ENCODE measurements at regions not wholly inside any gene's neighbourhood (a gene's known extent, or its start where the extent isn't known, plus 50 kb on each side); places are given as distances from the start of the nearest gene placed in this dataset.

DNA sequence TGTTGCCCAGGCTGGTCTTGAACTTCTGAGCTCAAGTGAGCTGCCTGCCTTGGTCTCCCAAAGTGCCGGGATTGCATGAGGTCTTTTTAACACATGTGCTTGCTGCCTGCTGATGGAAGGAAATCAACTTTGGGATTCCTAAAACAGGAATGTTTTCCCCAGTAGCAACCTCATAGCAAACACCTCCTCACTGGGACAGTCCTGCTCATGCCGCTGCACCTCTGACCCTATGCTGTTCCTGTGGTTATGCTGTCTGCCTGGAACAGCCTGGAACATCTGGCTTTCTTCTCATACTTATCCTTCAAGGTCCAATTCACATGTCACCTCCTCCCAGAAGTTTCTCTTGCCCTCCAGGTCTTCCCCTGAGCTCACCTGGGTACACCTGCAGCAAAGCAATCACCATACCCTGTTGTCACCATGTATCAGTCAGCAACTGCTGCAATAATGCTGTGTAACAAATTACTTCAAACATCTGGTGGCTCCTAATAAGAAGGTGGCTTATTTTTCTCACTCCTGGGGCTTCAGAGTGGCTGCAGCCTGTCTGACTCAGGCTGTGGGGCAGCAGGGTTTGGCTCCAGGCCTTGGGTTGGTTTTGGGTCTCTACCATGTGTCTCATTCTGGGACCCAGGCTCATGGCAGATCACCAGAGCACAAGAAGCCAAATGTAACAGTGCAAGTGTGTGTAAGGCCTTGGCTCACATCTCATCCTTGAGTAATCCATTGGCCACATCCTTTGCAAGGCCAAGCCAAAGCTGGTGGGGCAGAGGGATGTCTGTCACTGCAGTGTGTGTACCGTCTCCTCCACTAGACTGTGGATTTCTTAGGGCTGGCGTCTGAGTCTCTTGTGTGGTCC is 59.4 kb upstream of the SORCS2 start:
- intact Hi-C loops (cut with micrococcal nuclease; ENCODE audit: unreplicated experiment) = no loop called here

GRCh38 chr4:7132249-7132648 is 60.1 kb upstream of the SORCS2 start:
- no peaks in the 10 kb centered on the region for H3K36me3 ChIP-seq (ENCODE audit: insufficient read depth, low read length, poor library complexity, severe bottlenecking)
- TF ChIP-seq EZH2 (IDR thresholded peaks at IDR 0.05; ENCODE audit: borderline replicate concordance, low read depth, low read length, poor library complexity, severe bottlenecking) = no peak
- TF ChIP-seq, protein P1, sequence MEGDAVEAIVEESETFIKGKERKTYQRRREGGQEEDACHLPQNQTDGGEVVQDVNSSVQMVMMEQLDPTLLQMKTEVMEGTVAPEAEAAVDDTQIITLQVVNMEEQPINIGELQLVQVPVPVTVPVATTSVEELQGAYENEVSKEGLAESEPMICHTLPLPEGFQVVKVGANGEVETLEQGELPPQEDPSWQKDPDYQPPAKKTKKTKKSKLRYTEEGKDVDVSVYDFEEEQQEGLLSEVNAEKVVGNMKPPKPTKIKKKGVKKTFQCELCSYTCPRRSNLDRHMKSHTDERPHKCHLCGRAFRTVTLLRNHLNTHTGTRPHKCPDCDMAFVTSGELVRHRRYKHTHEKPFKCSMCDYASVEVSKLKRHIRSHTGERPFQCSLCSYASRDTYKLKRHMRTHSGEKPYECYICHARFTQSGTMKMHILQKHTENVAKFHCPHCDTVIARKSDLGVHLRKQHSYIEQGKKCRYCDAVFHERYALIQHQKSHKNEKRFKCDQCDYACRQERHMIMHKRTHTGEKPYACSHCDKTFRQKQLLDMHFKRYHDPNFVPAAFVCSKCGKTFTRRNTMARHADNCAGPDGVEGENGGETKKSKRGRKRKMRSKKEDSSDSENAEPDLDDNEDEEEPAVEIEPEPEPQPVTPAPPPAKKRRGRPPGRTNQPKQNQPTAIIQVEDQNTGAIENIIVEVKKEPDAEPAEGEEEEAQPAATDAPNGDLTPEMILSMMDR (conservative IDR thresholded peaks at IDR 0.05; ENCODE audit: low read depth, low read length) = no peak
- H3K4me3 ChIP-seq (ENCODE audit: low read depth, low read length, poor library complexity, severe bottlenecking) = no peak overlapping the region
- BruUV-seq (replicated peaks) = no TSS peak
- H3K9me3 ChIP-seq (ENCODE audit: low read depth, low read length, poor library complexity, severe bottlenecking) = peaks cover 4% of the 10 kb centered on the region
- H3K27ac ChIP-seq (ENCODE audit: low read depth, low read length, poor library complexity, severe bottlenecking) = no peak overlapping the region
- no peaks in the 10 kb centered on the region for H3K27me3 ChIP-seq (replicated peaks; ENCODE audit: insufficient read depth, low read depth, low read length, poor library complexity)
- ChIA-PET POLR2A (ENCODE audit: low non-redundant PET) (no interaction called here), CTCF (no interaction called here)
- no peaks in the 10 kb centered on the region for H3K4me1 ChIP-seq (ENCODE audit: insufficient read depth, low read length, poor library complexity, severe bottlenecking)
- intact Hi-C loops (cut with micrococcal nuclease; ENCODE audit: unreplicated experiment) = no loop called here
- no peak for DNase-seq (ENCODE audit: low spot score)

More for the DNA sequence above, 59.4 kb upstream of the SORCS2 start:
- Histone ChIP-seq H3K4me3 (ENCODE audit: low read depth, low read length, poor library complexity, severe bottlenecking) (no peak overlapping the region), H3K27me3 (replicated peaks; ENCODE audit: insufficient read depth, low read depth, low read length, poor library complexity) (no peaks in the 10 kb centered on the region), H3K36me3 (ENCODE audit: insufficient read depth, low read length, poor library complexity, severe bottlenecking) (no peaks in the 10 kb centered on the region), H3K27ac (ENCODE audit: low read depth, low read length, poor library complexity, severe bottlenecking) (no peak overlapping the region), H3K4me1 (ENCODE audit: insufficient read depth, low read length, poor library complexity, severe bottlenecking) (no peaks in the 10 kb centered on the region), H3K9me3 (ENCODE audit: low read depth, low read length, poor library complexity, severe bottlenecking) (peaks cover 4% of the 10 kb centered on the region)
- DNase-seq (ENCODE audit: low spot score) = no peak
- ChIA-PET CTCF (no interaction called here), POLR2A (ENCODE audit: low non-redundant PET) (no interaction called here)
- no TSS peak for BruUV-seq (replicated peaks)
- no peak for TF ChIP-seq EZH2 (IDR thresholded peaks at IDR 0.05; ENCODE audit: borderline replicate concordance, low read depth, low read length, poor library complexity, severe bottlenecking)

DNA sequence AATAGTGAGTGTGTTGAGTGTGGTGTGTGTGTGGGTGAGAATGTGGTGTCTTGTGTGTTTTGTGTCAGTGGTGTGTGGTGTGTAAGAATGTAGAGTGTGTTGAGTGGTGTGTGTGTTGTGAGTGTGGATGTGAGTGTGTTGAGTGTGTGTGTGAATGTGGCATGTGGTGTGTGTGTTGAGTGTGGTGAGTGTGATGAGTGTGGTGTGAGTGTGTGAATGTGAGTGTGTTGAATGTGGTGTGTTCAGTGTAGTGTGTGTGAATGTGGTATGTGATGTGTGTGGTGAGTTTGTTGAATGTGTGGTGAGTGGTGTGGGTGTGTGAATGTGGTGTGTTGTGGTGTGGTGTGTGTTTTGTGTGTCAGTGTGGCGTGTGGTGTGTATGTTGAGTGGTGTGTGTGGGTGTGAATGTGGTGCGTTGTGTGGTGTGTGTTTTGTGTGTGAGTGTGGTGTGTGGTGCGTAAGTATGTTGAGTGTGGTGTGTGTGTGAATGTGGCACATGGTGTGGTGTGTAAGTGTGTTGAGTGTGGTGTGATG is 60.8 kb upstream of the SORCS2 start:
- no peaks in the 10 kb centered on the region for H3K27me3 ChIP-seq (replicated peaks; ENCODE audit: insufficient read depth, low read depth, low read length, poor library complexity)
- BruUV-seq (replicated peaks) = no TSS peak
- no peak overlapping the region for H3K4me3 ChIP-seq (ENCODE audit: low read depth, low read length, poor library complexity, severe bottlenecking)
- H3K36me3 ChIP-seq (ENCODE audit: insufficient read depth, low read length, poor library complexity, severe bottlenecking) = no peaks in the 10 kb centered on the region
- H3K27ac ChIP-seq (ENCODE audit: low read depth, low read length, poor library complexity, severe bottlenecking) = no peak overlapping the region
- intact Hi-C loops (cut with micrococcal nuclease; ENCODE audit: unreplicated experiment) = no loop called here
- TF ChIP-seq, protein P1 (conservative IDR thresholded peaks at IDR 0.05; ENCODE audit: low read depth, low read length) = no peak
- CTCF ChIA-PET = no interaction called here
- POLR2A ChIA-PET (ENCODE audit: low non-redundant PET) = no interaction called here
- DNase-seq (ENCODE audit: low spot score) = no peak
- H3K4me1 ChIP-seq (ENCODE audit: insufficient read depth, low read length, poor library complexity, severe bottlenecking) = no peaks in the 10 kb centered on the region
- H3K9me3 ChIP-seq (ENCODE audit: low read depth, low read length, poor library complexity, severe bottlenecking) = peaks cover 4% of the 10 kb centered on the region

Data from A673 (cell line).